Stimulated activated naive B cell treated with anti-CD40 and anti-IgM and Interleukin-4, amounts not matched to agents 10 μg/mL and 1 μg/mL and 100 μg/mL, for 72 hours (primary cell): ENCODE measurements at regions not wholly inside any gene's neighbourhood (a gene's known extent, or its start where the extent isn't known, plus 50 kb on each side); places are given as distances from the start of the nearest gene placed in this dataset.

ENCODE experiments used
- ATAC-seq, 2 donors: fragments of 150-1000 bp; cut with Tn5 transposase; replicated peaks; 2 replicates each; pipeline ENCODE4 v1.10.0; 2021; ENCODE audit warnings: moderate library complexity in 1 of 2
- DNase-seq: peaks from one replicate; pipeline ENCODE4 v3.0.0; 2021
- H3K27ac Mint-ChIP-seq: one replicate; pipeline ENCODE4 v1.8.0; 2022; ENCODE audit warnings: mild to moderate bottlenecking, mixed read lengths
- H3K27me3 Mint-ChIP-seq, 2 donors: one replicate each; pipeline ENCODE4 v1.8.0; 2022; ENCODE audit warnings: mixed read lengths in 2 of 2
- H3K36me3 Mint-ChIP-seq, 2 donors: one replicate each; pipeline ENCODE4 v1.8.0; 2022; ENCODE audit warnings: mixed read lengths in 2 of 2, mild to moderate bottlenecking in 1 of 2
- H3K4me1 Mint-ChIP-seq, 2 donors: one replicate each; pipeline ENCODE4 v1.8.0; 2022; ENCODE audit warnings: mixed read lengths in 2 of 2, mild to moderate bottlenecking in 1 of 2
- H3K4me3 Mint-ChIP-seq, 2 donors: one replicate each; pipeline ENCODE4 v1.8.0; 2022; ENCODE audit warnings: mild to moderate bottlenecking in 2 of 2, mixed read lengths in 2 of 2, moderate library complexity in 1 of 2
- H3K9me3 Mint-ChIP-seq, 2 donors: one replicate each; pipeline ENCODE4 v1.8.0; 2022; ENCODE audit warnings: mixed read lengths in 2 of 2, mild to moderate bottlenecking in 1 of 2

- ATAC-seq (no peak), DNase-seq (no peak)
- peaks cover 15 to 31% of the 10 kb centered on the region in 2 donors for H3K4me1 Mint-ChIP-seq
- no peaks in the 10 kb centered on the region for H3K27me3 Mint-ChIP-seq
- no peaks in the 10 kb centered on the region for H3K36me3 Mint-ChIP-seq
- H3K4me3 Mint-ChIP-seq = no peak overlapping the region
- H3K9me3 Mint-ChIP-seq = peaks cover 2 to 3% of the 10 kb centered on the region in 2 donors
- H3K27ac Mint-ChIP-seq = no peak overlapping the region
Observed at GRCh38 chr10:30518907-30519306, 84.9 kb downstream of the MAP3K8 start.
